ENCODE measurements at regions not wholly inside any gene's neighbourhood (a gene's known extent, or its start where the extent isn't known, plus 50 kb on each side); places are given as distances from the start of the nearest gene placed in this dataset.

DNA sequence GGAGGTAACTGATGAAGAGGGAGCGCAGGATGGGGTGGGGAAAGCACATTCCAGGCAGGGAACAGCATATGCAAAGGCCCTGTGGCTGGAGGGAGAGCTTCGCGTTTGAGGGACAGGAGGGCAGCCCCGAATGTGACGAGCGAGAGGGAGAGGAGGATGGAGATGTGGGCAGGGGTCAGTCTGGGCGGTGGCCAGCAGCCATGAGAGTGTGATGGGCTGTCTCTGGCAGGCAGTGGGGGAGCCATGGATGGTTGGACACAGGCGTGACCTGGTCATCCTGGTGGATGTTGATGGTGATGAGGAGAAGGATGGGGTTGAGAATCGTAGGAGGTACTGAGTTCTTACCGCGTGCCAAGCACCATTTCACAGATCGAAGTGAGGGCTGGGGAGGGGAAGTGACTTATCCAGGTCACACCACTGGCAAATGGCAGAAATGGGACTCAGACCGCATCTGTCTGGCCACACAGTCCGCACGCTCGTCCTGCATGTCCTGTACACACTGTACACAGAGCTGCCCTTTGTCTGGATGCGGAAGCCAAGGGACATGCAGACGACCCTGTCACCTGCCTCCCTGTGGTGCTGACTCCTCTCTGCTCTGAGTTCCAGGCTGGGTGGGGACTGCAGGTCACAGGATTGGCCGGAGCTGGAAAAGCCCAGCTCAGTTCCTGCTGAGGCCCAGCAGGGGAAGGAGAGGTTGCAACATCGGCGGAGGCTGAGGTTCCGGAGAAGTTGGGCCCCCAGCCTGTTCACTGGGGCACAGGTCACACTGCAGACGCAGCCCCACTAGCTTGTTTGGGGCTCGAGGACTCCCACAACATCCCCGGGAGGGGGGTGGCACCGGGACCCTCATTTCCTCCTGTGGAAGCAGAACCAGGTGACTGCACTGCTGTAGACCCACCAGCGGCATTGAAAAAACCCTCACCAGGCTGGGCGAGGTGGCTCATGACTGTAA, 165.6 kb upstream of the IER5L start:
- TF ChIP-seq, protein P1, sequence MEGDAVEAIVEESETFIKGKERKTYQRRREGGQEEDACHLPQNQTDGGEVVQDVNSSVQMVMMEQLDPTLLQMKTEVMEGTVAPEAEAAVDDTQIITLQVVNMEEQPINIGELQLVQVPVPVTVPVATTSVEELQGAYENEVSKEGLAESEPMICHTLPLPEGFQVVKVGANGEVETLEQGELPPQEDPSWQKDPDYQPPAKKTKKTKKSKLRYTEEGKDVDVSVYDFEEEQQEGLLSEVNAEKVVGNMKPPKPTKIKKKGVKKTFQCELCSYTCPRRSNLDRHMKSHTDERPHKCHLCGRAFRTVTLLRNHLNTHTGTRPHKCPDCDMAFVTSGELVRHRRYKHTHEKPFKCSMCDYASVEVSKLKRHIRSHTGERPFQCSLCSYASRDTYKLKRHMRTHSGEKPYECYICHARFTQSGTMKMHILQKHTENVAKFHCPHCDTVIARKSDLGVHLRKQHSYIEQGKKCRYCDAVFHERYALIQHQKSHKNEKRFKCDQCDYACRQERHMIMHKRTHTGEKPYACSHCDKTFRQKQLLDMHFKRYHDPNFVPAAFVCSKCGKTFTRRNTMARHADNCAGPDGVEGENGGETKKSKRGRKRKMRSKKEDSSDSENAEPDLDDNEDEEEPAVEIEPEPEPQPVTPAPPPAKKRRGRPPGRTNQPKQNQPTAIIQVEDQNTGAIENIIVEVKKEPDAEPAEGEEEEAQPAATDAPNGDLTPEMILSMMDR (IDR thresholded peaks at IDR 0.05 in 4 of 5, conservative IDR thresholded peaks at IDR 0.05 in 1 of 5), result no peak
- TF ChIP-seq POLR2A (IDR thresholded peaks at IDR 0.05), result peak in 1 of 2 donors; percentile 26
